HG03460 (cell line): ENCODE measurements at regions not wholly inside any gene's neighbourhood (a gene's known extent, or its start where the extent isn't known, plus 50 kb on each side); places are given as distances from the start of the nearest gene placed in this dataset.

Experiments used
- ATAC-seq: cut with Tn5 transposase; IDR thresholded peaks from one replicate; pipeline ENCODE4 v1.9.1; 2021; ENCODE audit not compliant: unreplicated experiment

- no peak for ATAC-seq
Measured at GRCh38 chr12:76706101-76706500, 57.8 kb upstream of the ZDHHC17 start.

- no peak for ATAC-seq
Measured at GRCh38 chr12:76706761-76707160, 57.2 kb upstream of the ZDHHC17 start.

- no peak for ATAC-seq
Measured at GRCh38 chr12:76707772-76708171, 56.1 kb upstream of the ZDHHC17 start.

GRCh38 chr12:76708296-76708695 lies 55.6 kb upstream of the ZDHHC17 start:
- ATAC-seq: no peak

DNA sequence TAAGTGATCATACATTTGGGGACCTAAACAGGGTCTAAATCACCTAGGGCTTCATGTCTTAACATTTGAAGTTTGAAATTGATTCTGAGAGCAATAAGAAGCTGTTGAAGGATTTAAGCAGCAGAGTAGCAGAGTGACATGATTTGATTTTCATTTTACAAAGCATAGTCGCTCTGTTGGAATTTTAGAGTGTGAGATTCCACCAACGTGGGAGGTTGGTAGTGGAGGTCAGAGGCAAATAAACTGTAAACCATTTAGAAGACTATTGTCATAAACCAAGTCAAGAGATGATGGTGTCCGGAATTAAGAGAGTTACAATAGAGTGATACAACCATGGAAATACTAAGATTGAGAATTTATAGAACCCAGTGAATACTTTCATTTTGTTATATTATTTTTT lies 52.7 kb upstream of the ZDHHC17 start:
- no peak for ATAC-seq

DNA sequence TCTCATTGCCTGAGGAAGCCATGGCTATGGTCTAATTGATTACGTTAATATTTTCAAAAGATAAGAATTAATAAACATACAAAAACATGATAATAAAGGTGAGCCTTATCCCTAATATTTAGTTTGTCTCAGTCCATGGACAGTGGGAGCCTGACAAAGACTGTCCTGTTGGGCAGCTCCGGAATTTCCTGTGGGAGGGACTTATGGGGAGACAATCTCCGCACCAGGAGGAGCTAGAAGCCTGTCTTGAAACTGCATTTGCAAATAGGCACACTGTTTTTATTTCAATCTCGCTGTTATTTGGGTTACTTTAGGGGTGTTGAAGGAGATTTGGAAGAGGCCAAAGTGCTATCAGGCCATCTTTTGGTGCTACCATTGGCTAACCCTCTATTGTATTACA lies 50.8 kb upstream of the ZDHHC17 start:
- ATAC-seq: no peak

GRCh38 chr12:76713986-76714385 lies 49.9 kb upstream of the ZDHHC17 start:
- ATAC-seq: no peak
